ENCODE measurements at regions not wholly inside any gene's neighbourhood (a gene's known extent, or its start where the extent isn't known, plus 50 kb on each side); places are given as distances from the start of the nearest gene placed in this dataset.

DNA sequence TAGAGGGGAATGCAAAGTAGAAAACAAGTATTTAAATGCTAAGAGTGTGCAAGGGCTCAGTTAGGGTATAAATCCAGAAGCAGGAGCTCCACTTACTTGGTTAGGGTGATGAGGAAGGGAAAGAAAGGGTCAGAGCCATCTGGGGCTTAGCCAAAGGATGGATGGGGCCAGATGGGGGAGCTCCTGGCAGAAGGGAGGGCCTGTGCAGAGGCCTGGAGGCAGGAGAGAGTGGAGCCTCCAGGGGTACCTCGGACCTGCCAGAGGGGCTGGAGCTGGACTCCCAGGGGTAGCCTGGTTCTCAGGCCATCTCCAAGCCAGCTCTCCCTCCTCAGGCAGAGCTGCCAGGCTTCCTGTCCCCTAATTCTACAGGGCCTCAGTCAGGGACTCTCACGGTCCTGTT, 506.3 kb downstream of the SHQ1 start:
- H2BK20ac ChIP-seq (ENCODE audit: low read depth, low read length, poor library complexity, severe bottlenecking): no peak overlapping the region
- Mint-ChIP-seq H3K9me3 (no peaks in the 10 kb centered on the region; a peak in 1 of 5 replicates), H3K4me3 (no peak overlapping the region), H3K27ac (no peak overlapping the region), H3K36me3 (ENCODE audit: insufficient read depth in 1 of 3, low read depth in 3 of 3) (no peaks in the 10 kb centered on the region), H3K27me3 (ENCODE audit: low read depth) (no peaks in the 10 kb centered on the region), H3K4me1 (peaks cover 6 to 7% of the 10 kb centered on the region in 2 experiments; a peak in 3 of 4 replicates)
- H2BK15ac ChIP-seq (ENCODE audit: low read depth, low read length): no peak overlapping the region
- H3K18ac ChIP-seq (ENCODE audit: insufficient read length, low read depth, low read length): no peak overlapping the region
- H4K5ac ChIP-seq (ENCODE audit: insufficient read length, low read depth, low read length): no peak overlapping the region
- no peak overlapping the region for H3T11ph ChIP-seq (ENCODE audit: low read length)
- H3K9me3 ChIP-seq (ENCODE audit: control insufficient read depth, low read depth, low read length): no peaks in the 10 kb centered on the region
- no peaks in the 10 kb centered on the region for H3K27me3 ChIP-seq (ENCODE audit: insufficient read depth, low read length)
- no peak overlapping the region for H3K27ac ChIP-seq (ENCODE audit: insufficient read length, low read depth, low read length)
- no peak overlapping the region for H2BK12ac ChIP-seq (ENCODE audit: insufficient read length, low read depth, low read length)
- H3K4me2 ChIP-seq (ENCODE audit: insufficient read depth, insufficient read length, low read length): no peak overlapping the region
- H3K14ac ChIP-seq (ENCODE audit: insufficient read depth, low read length): no peak overlapping the region
- no peak overlapping the region for H3K23ac ChIP-seq (ENCODE audit: insufficient read length, low read depth, low read length)
- H2AFZ ChIP-seq (ENCODE audit: low read length): no peak overlapping the region
- no peaks in the 10 kb centered on the region for H3K23me2 ChIP-seq (ENCODE audit: insufficient read length, low read depth, low read length, poor library complexity, severe bottlenecking)
- H3K79me2 ChIP-seq (ENCODE audit: insufficient read depth, low read length): no peaks in the 10 kb centered on the region
- H4K91ac ChIP-seq (ENCODE audit: insufficient read length, low read depth, low read length): no peak overlapping the region
- H3K56ac ChIP-seq (ENCODE audit: insufficient read length, low read depth, low read length): no peak overlapping the region
- no peak overlapping the region for H2BK120ac ChIP-seq (ENCODE audit: low read depth, low read length, poor library complexity, severe bottlenecking)
- no peak overlapping the region for H2BK5ac ChIP-seq (ENCODE audit: insufficient read length, low read length)
- no peak overlapping the region for H2AK5ac ChIP-seq (ENCODE audit: insufficient read length, low read length)
- H3K4ac ChIP-seq (ENCODE audit: low read depth, low read length): no peak overlapping the region
- H3K79me1 ChIP-seq (ENCODE audit: insufficient read depth, low read depth, low read length, poor library complexity, severe bottlenecking): no peaks in the 10 kb centered on the region
- no CpG with 5 or more reads among the region's 2 CpGs for WGBS (ENCODE audit: extremely low coverage, insufficient read length, low lambda C conversion rate)
- no peak for DNase-seq
- H4K8ac ChIP-seq (replicated peaks; ENCODE audit: insufficient read length, low read depth, low read length): no peak overlapping the region
- H4K20me1 ChIP-seq (ENCODE audit: control insufficient read depth, insufficient read depth, insufficient read length): peaks cover 3% of the 10 kb centered on the region
- TF ChIP-seq, protein P1, sequence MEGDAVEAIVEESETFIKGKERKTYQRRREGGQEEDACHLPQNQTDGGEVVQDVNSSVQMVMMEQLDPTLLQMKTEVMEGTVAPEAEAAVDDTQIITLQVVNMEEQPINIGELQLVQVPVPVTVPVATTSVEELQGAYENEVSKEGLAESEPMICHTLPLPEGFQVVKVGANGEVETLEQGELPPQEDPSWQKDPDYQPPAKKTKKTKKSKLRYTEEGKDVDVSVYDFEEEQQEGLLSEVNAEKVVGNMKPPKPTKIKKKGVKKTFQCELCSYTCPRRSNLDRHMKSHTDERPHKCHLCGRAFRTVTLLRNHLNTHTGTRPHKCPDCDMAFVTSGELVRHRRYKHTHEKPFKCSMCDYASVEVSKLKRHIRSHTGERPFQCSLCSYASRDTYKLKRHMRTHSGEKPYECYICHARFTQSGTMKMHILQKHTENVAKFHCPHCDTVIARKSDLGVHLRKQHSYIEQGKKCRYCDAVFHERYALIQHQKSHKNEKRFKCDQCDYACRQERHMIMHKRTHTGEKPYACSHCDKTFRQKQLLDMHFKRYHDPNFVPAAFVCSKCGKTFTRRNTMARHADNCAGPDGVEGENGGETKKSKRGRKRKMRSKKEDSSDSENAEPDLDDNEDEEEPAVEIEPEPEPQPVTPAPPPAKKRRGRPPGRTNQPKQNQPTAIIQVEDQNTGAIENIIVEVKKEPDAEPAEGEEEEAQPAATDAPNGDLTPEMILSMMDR (conservative IDR thresholded peaks at IDR 0.05): no peak
- no peak overlapping the region for H3K9ac ChIP-seq (ENCODE audit: extremely low read depth, insufficient read length, low read length)
- peaks cover 3% of the 10 kb centered on the region; the same call in 1 of the 2 replicates for H3K4me1 ChIP-seq (ENCODE audit: insufficient read depth, low read length)

All from H9 (cell line).